ENCODE measurements at regions not wholly inside any gene's neighbourhood (a gene's known extent, or its start where the extent isn't known, plus 50 kb on each side); places are given as distances from the start of the nearest gene placed in this dataset.
"Not testable (repeated sequence)": the region's sequence is repeated elsewhere in the genome, so short reads cannot be mapped to it uniquely, and the experiment has no call there.

- no peak for DNase-seq (ENCODE audit: low spot score)
These were observed 206.8 kb upstream of the ZNF217 start for GRCh38 chr20:53800418-53800817.

- DNase-seq (ENCODE audit: low spot score): no peak
These were observed 203.4 kb upstream of the ZNF217 start for GRCh38 chr20:53797085-53797484.

GRCh38 chr20:53795170-53795569, 201.5 kb upstream of the ZNF217 start:
- no peak for DNase-seq (ENCODE audit: low spot score)

- DNase-seq (ENCODE audit: low spot score): no peak
These were observed 201.0 kb upstream of the ZNF217 start for GRCh38 chr20:53794529-53795115.

GRCh38 chr20:53793783-53794383, 200.2 kb upstream of the ZNF217 start:
- no peak for DNase-seq (ENCODE audit: low spot score)

- DNase-seq (ENCODE audit: low spot score): no peak
These were observed 199.4 kb upstream of the ZNF217 start for GRCh38 chr20:53792946-53793536.

GRCh38 chr20:53789989-53790675, 196.5 kb upstream of the ZNF217 start:
- DNase-seq (ENCODE audit: low spot score): no peak

GRCh38 chr20:53788253-53789022, 194.8 kb upstream of the ZNF217 start:
- no peak for DNase-seq (ENCODE audit: low spot score)

GRCh38 chr20:53787491-53787931, 193.9 kb upstream of the ZNF217 start:
- not testable (repeated sequence) for DNase-seq (ENCODE audit: low spot score)

- DNase-seq (ENCODE audit: low spot score): no peak
These were observed 193.0 kb upstream of the ZNF217 start for GRCh38 chr20:53786445-53787267.

- no peak for DNase-seq (ENCODE audit: low spot score)
These were observed 192.4 kb upstream of the ZNF217 start for GRCh38 chr20:53786071-53786444.

- DNase-seq (ENCODE audit: low spot score): no peak
These were observed 191.7 kb upstream of the ZNF217 start for GRCh38 chr20:53785320-53785719.

GRCh38 chr20:53783768-53784167, 190.1 kb upstream of the ZNF217 start:
- DNase-seq (ENCODE audit: low spot score): no peak

GRCh38 chr20:53782612-53783246, 189.1 kb upstream of the ZNF217 start:
- no peak for DNase-seq (ENCODE audit: low spot score)

GRCh38 chr20:53779822-53780221, 186.2 kb upstream of the ZNF217 start:
- DNase-seq (ENCODE audit: low spot score): no peak

- no peak for DNase-seq (ENCODE audit: low spot score)
These were observed 185.1 kb upstream of the ZNF217 start for GRCh38 chr20:53778736-53779135.

- no peak for DNase-seq (ENCODE audit: low spot score)
These were observed 184.4 kb upstream of the ZNF217 start for GRCh38 chr20:53778041-53778516.

GRCh38 chr20:53777402-53777801, 183.8 kb upstream of the ZNF217 start:
- not testable (repeated sequence) for DNase-seq (ENCODE audit: low spot score)

GRCh38 chr20:53776858-53777257, 183.2 kb upstream of the ZNF217 start:
- DNase-seq (ENCODE audit: low spot score): no peak

GRCh38 chr20:53774461-53775203, 181.0 kb upstream of the ZNF217 start:
- no peak for DNase-seq (ENCODE audit: low spot score)

Data from germinal center (tissue), 1 donor.